H1 (cell line): ENCODE measurements at regions not wholly inside any gene's neighbourhood (a gene's known extent, or its start where the extent isn't known, plus 50 kb on each side); places are given as distances from the start of the nearest gene placed in this dataset.

Experiments used
- EZH2 ChIP-seq: fragments of 200-600 bp; sonication (generic); IDR thresholded peaks from 2 replicates; pipeline ENCODE4 v1.7.1; 2012; ENCODE audit warnings: low read depth, mild to moderate bottlenecking, moderate library complexity, low read length, inconsistent platforms; ENCODE audit not compliant: severe bottlenecking
- JUND ChIP-seq: IDR thresholded peaks from 2 replicates; pipeline ENCODE4 v1.6.1; 2011; ENCODE audit warnings: mild to moderate bottlenecking, improper control_type of control experiment, low read length
- MAFK ChIP-seq: IDR thresholded peaks from 2 replicates; pipeline ENCODE4 v1.6.1; 2012; ENCODE audit warnings: low read depth, mild to moderate bottlenecking, improper control_type of control experiment, low read length
- POLR2A ChIP-seq, 2 experiments: IDR thresholded peaks; 1 replicate in 1 of 2; 2 replicates in 1 of 2; pipeline ENCODE4 v1.6.1; 2011; ENCODE audit warnings: low read depth in 2 of 2, low read length in 2 of 2, mild to moderate bottlenecking in 2 of 2; ENCODE audit errors: control extremely low read depth in 1 of 2
- SRF ChIP-seq: IDR thresholded peaks from 2 replicates; pipeline ENCODE4 v1.6.1; 2011; ENCODE audit warnings: mild to moderate bottlenecking, low read depth, low read length, moderate library complexity
- ZNF274 ChIP-seq: IDR thresholded peaks from 2 replicates; pipeline ENCODE4 v1.7.0; 2012; ENCODE audit warnings: low read length, borderline replicate concordance; ENCODE audit errors: extremely low read depth
- TF ChIP-seq, protein P1 (sequence below), 3 experiments: IDR thresholded peaks; 1 replicate in 2 of 3; 2 replicates in 1 of 3; pipeline versions ENCODE4 v1.5.1 to v1.6.1; 2011; ENCODE audit warnings: low read length in 3 of 3, mild to moderate bottlenecking in 3 of 3, inconsistent platforms in 2 of 3, low read depth in 1 of 3, moderate library complexity in 1 of 3; ENCODE audit not compliant: insufficient read depth in 1 of 3; ENCODE audit errors: control extremely low read depth in 1 of 3
- TF ChIP-seq, protein P2 (sequence below): IDR thresholded peaks from 2 replicates; pipeline ENCODE4 v1.6.1; 2012; ENCODE audit warnings: low read length, inconsistent platforms
- TF ChIP-seq, protein P3 (sequence below): IDR thresholded peaks from 2 replicates; pipeline ENCODE4 v1.6.1; 2012; ENCODE audit warnings: inconsistent platforms

DNA sequence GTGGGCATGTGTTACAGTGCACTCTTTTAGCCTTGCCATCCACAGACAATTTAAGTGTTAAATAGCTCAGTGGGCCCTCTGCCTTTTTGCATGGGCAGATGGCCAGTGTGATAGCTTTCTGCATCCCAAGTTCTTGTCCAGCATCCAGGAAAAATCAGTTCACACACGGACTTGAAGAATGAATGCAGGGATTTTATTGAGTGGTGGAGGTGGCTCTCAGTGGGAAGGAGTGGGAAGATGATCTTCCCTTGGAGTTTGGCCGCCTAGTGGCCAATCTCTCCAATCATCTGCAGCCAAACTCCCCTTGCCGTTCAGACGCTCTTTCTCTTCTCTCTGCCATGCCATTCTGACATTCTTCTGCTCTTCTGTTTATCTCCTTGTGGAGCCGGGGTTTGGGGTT lies 322.4 kb upstream of the GRAMD2B start:
- TF ChIP-seq POLR2A (IDR thresholded peaks at IDR 0.05; ENCODE audit: control extremely low read depth in 1 of 2, low read depth in 2 of 2, low read length in 2 of 2) (no peak), EZH2 (no peak), MAFK (no peak), ZNF274 (no peak), JUND (no peak), SRF (no peak)
- TF ChIP-seq, protein P1, sequence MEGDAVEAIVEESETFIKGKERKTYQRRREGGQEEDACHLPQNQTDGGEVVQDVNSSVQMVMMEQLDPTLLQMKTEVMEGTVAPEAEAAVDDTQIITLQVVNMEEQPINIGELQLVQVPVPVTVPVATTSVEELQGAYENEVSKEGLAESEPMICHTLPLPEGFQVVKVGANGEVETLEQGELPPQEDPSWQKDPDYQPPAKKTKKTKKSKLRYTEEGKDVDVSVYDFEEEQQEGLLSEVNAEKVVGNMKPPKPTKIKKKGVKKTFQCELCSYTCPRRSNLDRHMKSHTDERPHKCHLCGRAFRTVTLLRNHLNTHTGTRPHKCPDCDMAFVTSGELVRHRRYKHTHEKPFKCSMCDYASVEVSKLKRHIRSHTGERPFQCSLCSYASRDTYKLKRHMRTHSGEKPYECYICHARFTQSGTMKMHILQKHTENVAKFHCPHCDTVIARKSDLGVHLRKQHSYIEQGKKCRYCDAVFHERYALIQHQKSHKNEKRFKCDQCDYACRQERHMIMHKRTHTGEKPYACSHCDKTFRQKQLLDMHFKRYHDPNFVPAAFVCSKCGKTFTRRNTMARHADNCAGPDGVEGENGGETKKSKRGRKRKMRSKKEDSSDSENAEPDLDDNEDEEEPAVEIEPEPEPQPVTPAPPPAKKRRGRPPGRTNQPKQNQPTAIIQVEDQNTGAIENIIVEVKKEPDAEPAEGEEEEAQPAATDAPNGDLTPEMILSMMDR (IDR thresholded peaks at IDR 0.05; ENCODE audit: control extremely low read depth in 1 of 3, insufficient read depth in 1 of 3, low read depth in 1 of 3, low read length in 3 of 3) = peak; percentile 34 to 60 (median 44)
- TF ChIP-seq, protein P2, sequence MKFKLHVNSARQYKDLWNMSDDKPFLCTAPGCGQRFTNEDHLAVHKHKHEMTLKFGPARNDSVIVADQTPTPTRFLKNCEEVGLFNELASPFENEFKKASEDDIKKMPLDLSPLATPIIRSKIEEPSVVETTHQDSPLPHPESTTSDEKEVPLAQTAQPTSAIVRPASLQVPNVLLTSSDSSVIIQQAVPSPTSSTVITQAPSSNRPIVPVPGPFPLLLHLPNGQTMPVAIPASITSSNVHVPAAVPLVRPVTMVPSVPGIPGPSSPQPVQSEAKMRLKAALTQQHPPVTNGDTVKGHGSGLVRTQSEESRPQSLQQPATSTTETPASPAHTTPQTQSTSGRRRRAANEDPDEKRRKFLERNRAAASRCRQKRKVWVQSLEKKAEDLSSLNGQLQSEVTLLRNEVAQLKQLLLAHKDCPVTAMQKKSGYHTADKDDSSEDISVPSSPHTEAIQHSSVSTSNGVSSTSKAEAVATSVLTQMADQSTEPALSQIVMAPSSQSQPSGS = no peak
- TF ChIP-seq, protein P3, sequence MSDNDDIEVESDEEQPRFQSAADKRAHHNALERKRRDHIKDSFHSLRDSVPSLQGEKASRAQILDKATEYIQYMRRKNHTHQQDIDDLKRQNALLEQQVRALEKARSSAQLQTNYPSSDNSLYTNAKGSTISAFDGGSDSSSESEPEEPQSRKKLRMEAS = no peak
